PC-9 (cell line): ENCODE measurements at regions not wholly inside any gene's neighbourhood (a gene's known extent, or its start where the extent isn't known, plus 50 kb on each side); places are given as distances from the start of the nearest gene placed in this dataset.

Experiments used
- BruUV-seq: library from RNA; stranded (reverse); fragments of 400-500 nt; replicated peaks from 2 replicates; lab custom pipeline; 2021; lab: Mats Ljungman, UMichigan
- CTCF ChIA-PET: fragments of 300-600 bp; sonication (Branson Sonifier 250); formaldehyde crosslinking; loops from one replicate; lab custom pipeline; 2022; ENCODE audit warnings: antibody characterized with exemption; lab: Charles Lee
- POLR2A ChIA-PET: fragments of 300-600 bp; sonication (Branson Sonifier 250); formaldehyde crosslinking; loops from one replicate; lab custom pipeline; 2022; ENCODE audit warnings: antibody characterized with exemption; ENCODE audit not compliant: unreplicated experiment; lab: Charles Lee
- DNase-seq, 2 experiments: peaks; one replicate each; pipeline versions ENCODE4 v3.0.0 to v3.0.0-alpha.2; 2015 to 2022; ENCODE audit warnings: mixed read lengths in 1 of 2
- H2AFZ ChIP-seq: fragments of 200-600 bp; sonication (generic); 2 replicates; pipeline ENCODE4 v1.8.1; 2017; ENCODE audit warnings: antibody characterized with exemption
- H3F3A ChIP-seq: fragments of 200-600 bp; sonication (generic); 2 replicates; pipeline ENCODE4 v1.8.1; 2017; ENCODE audit warnings: antibody characterized with exemption, mild to moderate bottlenecking, low read depth; ENCODE audit not compliant: insufficient read depth
- H3K27ac ChIP-seq: fragments of 200-600 bp; sonication (generic); 2 replicates; pipeline ENCODE4 v1.6.1; 2016; ENCODE audit warnings: mixed run types
- H3K27me3 ChIP-seq: fragments of 200-600 bp; sonication (generic); 2 replicates; pipeline ENCODE4 v1.6.1; 2016; ENCODE audit warnings: low read depth, mixed run types; ENCODE audit not compliant: insufficient read depth
- H3K36me3 ChIP-seq: fragments of 200-600 bp; sonication (generic); 2 replicates; pipeline ENCODE4 v1.6.1; 2016; ENCODE audit warnings: low read depth, mixed run types
- H3K4me1 ChIP-seq: fragments of 200-600 bp; sonication (generic); replicated peaks from 2 replicates; pipeline ENCODE4 v1.6.1; 2016; ENCODE audit warnings: mixed run types; ENCODE audit not compliant: insufficient read depth
- H3K4me2 ChIP-seq: fragments of 200-600 bp; sonication (generic); 2 replicates; pipeline ENCODE4 v1.6.1; 2017; ENCODE audit warnings: mixed run types
- H3K4me3 ChIP-seq: fragments of 200-600 bp; sonication (generic); 2 replicates; pipeline ENCODE4 v1.6.1; 2016; ENCODE audit warnings: mixed run types
- H3K79me2 ChIP-seq: fragments of 200-600 bp; sonication (generic); 2 replicates; pipeline ENCODE4 v1.6.1; 2017; ENCODE audit warnings: low read depth, mixed run types
- H3K9me2 ChIP-seq: fragments of 200-600 bp; sonication (generic); 2 replicates; pipeline ENCODE4 v1.8.1; 2017; ENCODE audit warnings: mild to moderate bottlenecking; ENCODE audit not compliant: insufficient read depth
- H3K9me3 ChIP-seq: fragments of 200-600 bp; sonication (generic); 2 replicates; pipeline ENCODE4 v1.8.1; 2016; ENCODE audit warnings: low read depth; ENCODE audit not compliant: insufficient read depth
- H4K20me1 ChIP-seq: fragments of 200-600 bp; sonication (generic); 2 replicates; pipeline ENCODE4 v1.8.1; 2017; ENCODE audit not compliant: insufficient read depth
- EZH2 ChIP-seq: fragments of 200-600 bp; sonication (generic); IDR thresholded peaks from 2 replicates; pipeline ENCODE4 v1.8.0; 2017; ENCODE audit warnings: antibody characterized with exemption, low read depth
- intact Hi-C: fragments of 100-400 bp; cut with micrococcal nuclease; formaldehyde crosslinking; loops from one replicate; pipeline ENCODE4 v1.10.0; 2022; ENCODE audit not compliant: unreplicated experiment
- TF ChIP-seq, protein P1 (sequence below): fragments of 200-600 bp; sonication (generic); conservative IDR thresholded peaks from 2 replicates; pipeline ENCODE4 v1.6.1; 2017; ENCODE audit warnings: mixed run types, antibody characterized with exemption, mild to moderate bottlenecking, moderate library complexity

DNA sequence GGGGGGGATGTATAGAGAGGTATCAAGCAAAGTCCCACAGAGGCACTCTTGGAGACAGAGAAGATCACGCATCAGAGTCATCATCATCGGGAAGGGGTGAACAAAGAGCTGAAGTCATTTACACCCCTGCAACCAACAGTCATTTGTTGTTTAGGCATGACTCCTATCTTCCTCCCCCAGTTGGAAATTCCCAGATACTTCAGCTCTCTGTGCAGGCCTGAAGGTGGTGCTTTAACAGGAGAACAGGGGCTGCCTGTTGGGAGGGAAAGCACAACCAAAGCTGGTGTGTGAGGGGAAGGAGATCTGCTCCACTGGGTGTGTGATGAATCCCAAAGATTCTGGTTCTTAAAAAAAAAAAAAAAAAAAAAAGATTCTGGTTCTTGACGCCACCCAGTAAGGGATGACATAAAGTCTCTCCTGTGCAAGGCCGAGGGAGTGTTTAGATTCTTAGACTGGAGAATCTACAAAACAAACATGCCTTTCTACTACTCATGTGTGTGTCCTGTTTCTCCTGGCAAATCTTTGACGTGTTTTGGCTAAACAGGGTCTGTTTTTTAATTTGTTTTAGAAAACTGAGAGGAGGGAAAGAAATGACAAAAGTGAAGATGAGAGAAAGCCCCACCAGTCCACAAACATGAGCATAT, 121.0 kb upstream of the ARHGAP5 start:
- intact Hi-C loops = no loop called here
- no peak for TF ChIP-seq EZH2
- TF ChIP-seq, protein P1, sequence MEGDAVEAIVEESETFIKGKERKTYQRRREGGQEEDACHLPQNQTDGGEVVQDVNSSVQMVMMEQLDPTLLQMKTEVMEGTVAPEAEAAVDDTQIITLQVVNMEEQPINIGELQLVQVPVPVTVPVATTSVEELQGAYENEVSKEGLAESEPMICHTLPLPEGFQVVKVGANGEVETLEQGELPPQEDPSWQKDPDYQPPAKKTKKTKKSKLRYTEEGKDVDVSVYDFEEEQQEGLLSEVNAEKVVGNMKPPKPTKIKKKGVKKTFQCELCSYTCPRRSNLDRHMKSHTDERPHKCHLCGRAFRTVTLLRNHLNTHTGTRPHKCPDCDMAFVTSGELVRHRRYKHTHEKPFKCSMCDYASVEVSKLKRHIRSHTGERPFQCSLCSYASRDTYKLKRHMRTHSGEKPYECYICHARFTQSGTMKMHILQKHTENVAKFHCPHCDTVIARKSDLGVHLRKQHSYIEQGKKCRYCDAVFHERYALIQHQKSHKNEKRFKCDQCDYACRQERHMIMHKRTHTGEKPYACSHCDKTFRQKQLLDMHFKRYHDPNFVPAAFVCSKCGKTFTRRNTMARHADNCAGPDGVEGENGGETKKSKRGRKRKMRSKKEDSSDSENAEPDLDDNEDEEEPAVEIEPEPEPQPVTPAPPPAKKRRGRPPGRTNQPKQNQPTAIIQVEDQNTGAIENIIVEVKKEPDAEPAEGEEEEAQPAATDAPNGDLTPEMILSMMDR = no peak
- Histone ChIP-seq H3F3A (no peaks in the 10 kb centered on the region; the same call in 1 of the 2 replicates), H3K4me2 (no peak overlapping the region), H3K9me3 (no peaks in the 10 kb centered on the region), H3K4me1 (0 out of 2 replicates have a peak, but pooled peaks cover 2% of the 10 kb centered on the region), H3K79me2 (no peaks in the 10 kb centered on the region), H2AFZ (no peak overlapping the region), H3K27me3 (no peaks in the 10 kb centered on the region), H3K36me3 (no peaks in the 10 kb centered on the region), H3K27ac (no peak overlapping the region), H3K4me3 (no peak overlapping the region), H3K9me2 (no peaks in the 10 kb centered on the region), H4K20me1 (no peaks in the 10 kb centered on the region)
- BruUV-seq = no TSS peak
- POLR2A ChIA-PET = no interaction called here
- no peak for DNase-seq
- CTCF ChIA-PET = no interaction called here

DNA sequence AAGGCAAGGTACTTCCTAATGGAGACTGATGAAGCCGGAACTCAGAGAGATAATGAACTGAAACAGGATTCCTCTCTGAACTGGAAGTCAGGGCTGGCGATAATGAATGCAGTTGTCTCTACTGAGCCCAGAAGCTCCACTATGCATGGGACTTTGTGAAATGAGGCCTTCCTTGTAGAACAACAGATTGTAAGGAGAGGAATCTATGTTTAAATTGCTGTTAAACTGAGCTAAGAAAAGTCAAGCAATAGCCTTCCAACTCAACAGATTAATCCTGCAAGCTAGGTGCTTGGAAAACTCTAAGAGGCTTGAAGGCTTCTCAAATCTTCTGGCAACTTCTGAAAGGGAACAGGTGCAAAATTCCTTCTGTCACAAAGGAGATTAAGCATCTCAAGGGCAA, 119.5 kb upstream of the ARHGAP5 start:
- Histone ChIP-seq H4K20me1 (no peaks in the 10 kb centered on the region), H3K4me3 (no peak overlapping the region), H3K9me2 (no peaks in the 10 kb centered on the region), H3K4me1 (no peaks in the 10 kb centered on the region), H3K27me3 (no peaks in the 10 kb centered on the region), H2AFZ (no peak overlapping the region), H3K36me3 (no peaks in the 10 kb centered on the region), H3K79me2 (no peaks in the 10 kb centered on the region), H3K4me2 (no peak overlapping the region), H3K9me3 (no peaks in the 10 kb centered on the region), H3F3A (no peaks in the 10 kb centered on the region), H3K27ac (no peak overlapping the region)
- ChIA-PET POLR2A (no interaction called here), CTCF (no interaction called here)
- no peak for DNase-seq
- BruUV-seq = no TSS peak
- no peak for TF ChIP-seq EZH2
- intact Hi-C loops = no loop called here

DNA sequence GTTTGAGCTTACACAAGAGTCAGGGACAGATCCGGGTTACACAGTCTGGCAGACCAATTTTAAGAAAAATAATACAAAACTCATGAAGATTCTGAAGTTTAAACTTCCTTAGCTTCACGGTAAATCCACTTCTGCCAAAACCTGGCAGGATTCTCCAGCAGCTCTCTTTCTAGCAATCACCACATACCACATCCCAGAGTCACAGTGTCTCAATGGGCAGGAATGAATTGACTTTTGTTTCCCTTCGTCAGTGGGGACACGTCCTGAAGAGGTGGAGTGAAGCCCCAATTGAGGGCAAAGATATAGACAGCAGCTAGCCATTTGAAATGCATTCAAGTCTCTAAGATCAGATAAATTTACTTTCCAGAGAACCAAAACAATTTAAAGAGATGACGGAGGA, 117.1 kb upstream of the ARHGAP5 start:
- Histone ChIP-seq H3K27me3 (no peaks in the 10 kb centered on the region), H3K79me2 (no peaks in the 10 kb centered on the region), H3K4me1 (no peaks in the 10 kb centered on the region), H3F3A (no peaks in the 10 kb centered on the region), H2AFZ (no peak overlapping the region), H3K9me2 (no peaks in the 10 kb centered on the region), H3K4me2 (no peak overlapping the region), H3K9me3 (no peaks in the 10 kb centered on the region), H3K27ac (no peak overlapping the region), H4K20me1 (no peaks in the 10 kb centered on the region), H3K4me3 (no peak overlapping the region), H3K36me3 (no peaks in the 10 kb centered on the region)
- POLR2A ChIA-PET = no interaction called here
- DNase-seq = no peak
- TF ChIP-seq, protein P1 = no peak
- no peak for TF ChIP-seq EZH2
- CTCF ChIA-PET = no interaction called here
- intact Hi-C loops = no loop called here
- no TSS peak for BruUV-seq

GRCh38 chr14:31961896-31962295, 115.2 kb upstream of the ARHGAP5 start:
- Histone ChIP-seq H3K4me3 (no peak overlapping the region), H3K27me3 (no peaks in the 10 kb centered on the region), H3K4me1 (0 out of 2 replicates have a peak, but pooled peaks cover 5% of the 10 kb centered on the region), H3F3A (no peaks in the 10 kb centered on the region), H3K4me2 (no peak overlapping the region), H3K27ac (no peak overlapping the region), H3K36me3 (no peaks in the 10 kb centered on the region), H4K20me1 (no peaks in the 10 kb centered on the region), H3K9me3 (no peaks in the 10 kb centered on the region), H3K9me2 (no peaks in the 10 kb centered on the region), H2AFZ (no peak overlapping the region), H3K79me2 (no peaks in the 10 kb centered on the region)
- TF ChIP-seq EZH2 = no peak
- TF ChIP-seq, protein P1 = no peak
- intact Hi-C loops = no loop called here
- DNase-seq = no peak
- no TSS peak for BruUV-seq
- ChIA-PET POLR2A (no interaction called here), CTCF (no interaction called here)
